ENCODE measurements at regions not wholly inside any gene's neighbourhood (a gene's known extent, or its start where the extent isn't known, plus 50 kb on each side); places are given as distances from the start of the nearest gene placed in this dataset.
"Not testable (repeated sequence)": the region's sequence is repeated elsewhere in the genome, so short reads cannot be mapped to it uniquely, and the experiment has no call there.

GRCh38 chr1:226461087-226461486 lies 53.2 kb upstream of the PARP1 start:
- H2AFZ ChIP-seq (ENCODE audit: low read length) = no peak overlapping the region
- POLR2A ChIA-PET (ENCODE audit: unreplicated experiment) = no interaction called here
- H3K79me2 ChIP-seq (ENCODE audit: low read length) = no peaks in the 10 kb centered on the region
- no peak overlapping the region for H3K27ac ChIP-seq (ENCODE audit: low read length)
- ATAC-seq (no peak), DNase-seq (no peak)
- H3K4me3 ChIP-seq (ENCODE audit: low read length) = no peak overlapping the region
- TF ChIP-seq EZH2 (IDR thresholded peaks at IDR 0.05; ENCODE audit: low read length, unreplicated experiment) = no peak
- CTCF ChIA-PET = no interaction called here
- no peak overlapping the region for H3K9ac ChIP-seq (ENCODE audit: low read length)
- H3F3A ChIP-seq (ENCODE audit: low read length, unreplicated experiment) = no peaks in the 10 kb centered on the region
- H3K4me2 ChIP-seq (ENCODE audit: low read length) = no peak overlapping the region
- no peaks in the 10 kb centered on the region; the same call in 1 of the 2 replicates for H3K9me3 ChIP-seq (ENCODE audit: low read length)
- H3K36me3 ChIP-seq (ENCODE audit: low read depth, low read length) = no peaks in the 10 kb centered on the region
- intact Hi-C loops (cut with micrococcal nuclease) = no loop called here
- H3K27me3 ChIP-seq (ENCODE audit: low read length) = no peaks in the 10 kb centered on the region
- H3K4me1 ChIP-seq (ENCODE audit: insufficient read depth, low read length) = no peaks in the 10 kb centered on the region
- H4K20me1 ChIP-seq (ENCODE audit: low read length) = no peaks in the 10 kb centered on the region
- no TSS peak for BruUV-seq (replicated peaks)
- H3K9me2 ChIP-seq (replicated peaks; ENCODE audit: low read length) = no peaks in the 10 kb centered on the region

- no peak overlapping the region for H2AFZ ChIP-seq (ENCODE audit: low read length)
- no peaks in the 10 kb centered on the region for H3K9me2 ChIP-seq (replicated peaks; ENCODE audit: low read length)
- no peaks in the 10 kb centered on the region for H3K36me3 ChIP-seq (ENCODE audit: low read depth, low read length)
- H4K20me1 ChIP-seq (ENCODE audit: low read length) = no peaks in the 10 kb centered on the region
- ChIA-PET POLR2A (ENCODE audit: unreplicated experiment) (no interaction called here), CTCF (no interaction called here)
- H3K27ac ChIP-seq (ENCODE audit: low read length) = no peak overlapping the region
- H3K4me2 ChIP-seq (ENCODE audit: low read length) = no peak overlapping the region
- intact Hi-C loops (cut with micrococcal nuclease) = no loop called here
- no TSS peak for BruUV-seq (replicated peaks)
- no peaks in the 10 kb centered on the region for H3K27me3 ChIP-seq (ENCODE audit: low read length)
- no peaks in the 10 kb centered on the region; the same call in 1 of the 2 replicates for H3K9me3 ChIP-seq (ENCODE audit: low read length)
- H3K79me2 ChIP-seq (ENCODE audit: low read length) = no peaks in the 10 kb centered on the region
- TF ChIP-seq EZH2 (IDR thresholded peaks at IDR 0.05; ENCODE audit: low read length, unreplicated experiment) = no peak
- no peak for TF ChIP-seq EZH2phosphoT487 (IDR thresholded peaks at IDR 0.05; ENCODE audit: borderline replicate concordance, low read length)
- TF ChIP-seq CTCF (conservative IDR thresholded peaks at IDR 0.05; ENCODE audit: low read depth, low read length) = no peak
- DNase-seq (no peak), ATAC-seq (no peak)
- no peaks in the 10 kb centered on the region for H3F3A ChIP-seq (ENCODE audit: low read length, unreplicated experiment)
- H3K9ac ChIP-seq (ENCODE audit: low read length) = no peak overlapping the region
- H3K4me1 ChIP-seq (ENCODE audit: insufficient read depth, low read length) = no peaks in the 10 kb centered on the region
- H3K4me3 ChIP-seq (ENCODE audit: low read length) = no peak overlapping the region
Measured at GRCh38 chr1:226463925-226464586, 56.2 kb upstream of the PARP1 start.

GRCh38 chr1:226464587-226464971 lies 56.7 kb upstream of the PARP1 start:
- H3K79me2 ChIP-seq (ENCODE audit: low read length); H3K9ac ChIP-seq (ENCODE audit: low read length); H4K20me1 ChIP-seq (ENCODE audit: low read length); H3K36me3 ChIP-seq (ENCODE audit: low read depth, low read length); H2AFZ ChIP-seq (ENCODE audit: low read length); H3F3A ChIP-seq (ENCODE audit: low read length, unreplicated experiment); H3K27me3 ChIP-seq (ENCODE audit: low read length); CTCF ChIA-PET; ATAC-seq; H3K27ac ChIP-seq (ENCODE audit: low read length); H3K4me3 ChIP-seq (ENCODE audit: low read length); DNase-seq; H3K9me3 ChIP-seq (ENCODE audit: low read length); intact Hi-C loops (cut with micrococcal nuclease); H3K9me2 ChIP-seq (replicated peaks; ENCODE audit: low read length); H3K4me1 ChIP-seq (ENCODE audit: insufficient read depth, low read length); POLR2A ChIA-PET (ENCODE audit: unreplicated experiment); BruUV-seq (replicated peaks); H3K4me2 ChIP-seq (ENCODE audit: low read length): not testable (repeated sequence)

DNA sequence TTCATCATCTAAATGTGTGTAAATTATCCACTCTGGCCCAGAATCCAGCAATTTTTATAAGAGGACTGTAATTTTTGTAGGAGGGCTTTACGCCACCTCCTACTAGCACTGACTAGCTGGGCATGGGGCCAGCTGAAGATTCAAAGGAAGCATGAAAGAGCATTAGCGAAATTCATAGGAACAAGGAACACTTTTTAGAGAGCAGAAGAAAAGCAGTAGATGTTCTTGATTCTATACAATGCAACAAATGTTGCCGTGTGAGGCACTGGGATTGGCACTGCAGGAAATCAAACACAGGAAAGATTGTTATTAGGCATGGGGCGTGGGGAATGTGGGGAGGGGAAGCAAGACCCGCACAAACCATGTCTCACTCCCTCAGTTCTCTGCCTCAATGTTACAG lies 58.4 kb upstream of the PARP1 start:
- no peaks in the 10 kb centered on the region for H3K36me3 ChIP-seq (ENCODE audit: low read depth, low read length)
- no peak for ATAC-seq
- H3K9me3 ChIP-seq (ENCODE audit: low read length) = no peaks in the 10 kb centered on the region; the same call in 1 of the 2 replicates
- DNase-seq = no peak
- no TSS peak for BruUV-seq (replicated peaks)
- no peaks in the 10 kb centered on the region for H4K20me1 ChIP-seq (ENCODE audit: low read length)
- no peak overlapping the region for H3K9ac ChIP-seq (ENCODE audit: low read length)
- no peaks in the 10 kb centered on the region for H3K27me3 ChIP-seq (ENCODE audit: low read length)
- intact Hi-C loops (cut with micrococcal nuclease) = no loop called here
- H3K9me2 ChIP-seq (replicated peaks; ENCODE audit: low read length) = no peaks in the 10 kb centered on the region
- POLR2A ChIA-PET (ENCODE audit: unreplicated experiment) = no interaction called here
- no peak overlapping the region for H3K27ac ChIP-seq (ENCODE audit: low read length)
- H3F3A ChIP-seq (ENCODE audit: low read length, unreplicated experiment) = no peaks in the 10 kb centered on the region
- TF ChIP-seq CTCF (conservative IDR thresholded peaks at IDR 0.05; ENCODE audit: low read depth, low read length) (no peak), EZH2phosphoT487 (IDR thresholded peaks at IDR 0.05; ENCODE audit: borderline replicate concordance, low read length) (no peak), EZH2 (IDR thresholded peaks at IDR 0.05; ENCODE audit: low read length, unreplicated experiment) (no peak)
- H3K4me2 ChIP-seq (ENCODE audit: low read length) = no peak overlapping the region
- no peak overlapping the region for H2AFZ ChIP-seq (ENCODE audit: low read length)
- no peaks in the 10 kb centered on the region for H3K4me1 ChIP-seq (ENCODE audit: insufficient read depth, low read length)
- H3K4me3 ChIP-seq (ENCODE audit: low read length) = no peak overlapping the region
- CTCF ChIA-PET = no interaction called here
- H3K79me2 ChIP-seq (ENCODE audit: low read length) = no peaks in the 10 kb centered on the region

Measured in PC-3 (cell line).